ENCODE measurements at regions not wholly inside any gene's neighbourhood (a gene's known extent, or its start where the extent isn't known, plus 50 kb on each side); places are given as distances from the start of the nearest gene placed in this dataset.

- Histone ChIP-seq H2BK120ac (ENCODE audit: low read depth, low read length) (no peak overlapping the region), H2AK5ac (ENCODE audit: low read depth, low read length) (no peak overlapping the region), H3K9ac (ENCODE audit: low read depth, low read length) (no peak overlapping the region), H3K4me3 (ENCODE audit: insufficient read depth, low read depth, low read length) (no peak overlapping the region), H4K91ac (ENCODE audit: insufficient read depth, low read depth, low read length) (no peak overlapping the region), H3K4ac (ENCODE audit: low read depth, low read length) (no peak overlapping the region), H3K18ac (ENCODE audit: low read depth, low read length) (no peak overlapping the region), H3K56ac (ENCODE audit: extremely low read depth, insufficient read depth, low read length) (no peak overlapping the region), H3K27ac (ENCODE audit: insufficient read depth, low read length) (no peak overlapping the region), H3K27me3 (ENCODE audit: control insufficient read depth, insufficient read depth, low read length) (peaks cover 2% of the 10 kb centered on the region; the same call in 1 of the 2 replicates), H3K14ac (replicated peaks; ENCODE audit: low read depth, low read length) (no peak overlapping the region), H3K9me1 (ENCODE audit: insufficient read depth, low read length) (no peaks in the 10 kb centered on the region), H2BK5ac (ENCODE audit: low read depth, low read length, poor library complexity, severe bottlenecking) (no peak overlapping the region), H3K4me1 (ENCODE audit: control insufficient read depth, insufficient read depth, low read length) (no peaks in the 10 kb centered on the region), H2AK9ac (replicated peaks; ENCODE audit: low read depth, low read length, poor library complexity) (no peak overlapping the region), H3K79me1 (ENCODE audit: low read depth in 1 of 2, low read length in 2 of 2) (no peaks in the 10 kb centered on the region), H2BK15ac (ENCODE audit: low read depth, low read length) (no peak overlapping the region), H3K4me2 (ENCODE audit: low read depth, low read length) (no peak overlapping the region), H3K23ac (ENCODE audit: low read depth, low read length) (no peak overlapping the region), H3K36me3 (ENCODE audit: control insufficient read depth, insufficient read depth, low read length) (no peaks in the 10 kb centered on the region), H2AFZ (replicated peaks; ENCODE audit: low read length, poor library complexity) (peak overlapping the region; percentile 77), H4K20me1 (ENCODE audit: insufficient read depth, low read length) (no peaks in the 10 kb centered on the region), H2BK20ac (ENCODE audit: low read depth, low read length) (no peak overlapping the region), H3K9me3 (ENCODE audit: control insufficient read depth, insufficient read depth, low read length) (no peaks in the 10 kb centered on the region), H4K5ac (ENCODE audit: low read depth, low read length) (no peak overlapping the region), H4K8ac (ENCODE audit: low read depth in 2 of 2, low read length in 2 of 2) (no peak overlapping the region)
- POLR2A ChIA-PET (ENCODE audit: unreplicated experiment): no interaction called here
- TF ChIP-seq FOS (IDR thresholded peaks at IDR 0.05; ENCODE audit: low read depth, low read length): no peak
- TF ChIP-seq BHLHE40 (IDR thresholded peaks at IDR 0.05; ENCODE audit: low read depth, low read length): no peak
- TF ChIP-seq CTCF (conservative IDR thresholded peaks at IDR 0.05; ENCODE audit: low read depth, low read length): no peak
- TF ChIP-seq MXI1 (IDR thresholded peaks at IDR 0.05; ENCODE audit: borderline replicate concordance, low read depth, low read length): no peak
- TF ChIP-seq USF2 (IDR thresholded peaks at IDR 0.05; ENCODE audit: low read depth, low read length): no peak
- no peak for TF ChIP-seq RFX5 (IDR thresholded peaks at IDR 0.05; ENCODE audit: low read depth, low read length)
- no peak for TF ChIP-seq CEBPB (IDR thresholded peaks at IDR 0.05; ENCODE audit: low read depth, low read length)
- no peak for TF ChIP-seq POLR2A (IDR thresholded peaks at IDR 0.05; ENCODE audit: low read depth, low read length)
- TF ChIP-seq MAZ (IDR thresholded peaks at IDR 0.05; ENCODE audit: borderline replicate concordance, low read depth, low read length): no peak
- TF ChIP-seq MAFK (IDR thresholded peaks at IDR 0.05; ENCODE audit: low read depth, low read length): no peak
- TF ChIP-seq SMC3 (IDR thresholded peaks at IDR 0.05; ENCODE audit: low read depth, low read length): no peak
- no peak for TF ChIP-seq RAD21 (IDR thresholded peaks at IDR 0.05; ENCODE audit: low read length)
- TF ChIP-seq RCOR1 (IDR thresholded peaks at IDR 0.05; ENCODE audit: insufficient replicate concordance, low read length): no peak
- ATAC-seq (ENCODE audit: low read depth): no peak
- DNase-seq: no peak
- intact Hi-C loops (cut with micrococcal nuclease): loop anchor here (1.0 kb wide), 2 partner anchors 534 to 649 kb away; no protein-coding TSS in a partner anchor
- dilution Hi-C loops (cut with HindIII; ENCODE audit: low sequenced_read_pairs, unreplicated experiment): no loop called here
- 88% methylated on average over 7 of the region's 7 CpGs; no CpG with 5 or more reads in 1 of the 2 experiments for WGBS, 2 experiments (ENCODE audit: extremely low coverage in 2 of 2, insufficient read length in 1 of 2)
- BruUV-seq (replicated peaks): no TSS peak
- CTCF ChIA-PET: interaction anchor here (1.1 kb wide), 3 partner anchors 277 to 696 kb away, joined by 3 to 9 read pairs (median 4); no protein-coding TSS in a partner anchor
- in situ Hi-C loops (cut with MboI; ENCODE audit: low sequenced_read_pairs): loop anchor here (10.0 kb wide), 2 partner anchors 535 to 655 kb away; no protein-coding TSS in a partner anchor
Observed at GRCh38 chr18:47749600-47749973, 180.9 kb downstream of the SMAD2 start.
